ENCODE measurements at regions not wholly inside any gene's neighbourhood (a gene's known extent, or its start where the extent isn't known, plus 50 kb on each side); places are given as distances from the start of the nearest gene placed in this dataset.

GRCh38 chr20:40942006-40942405 lies 86.6 kb upstream of the TOP1 start:
- in situ Hi-C loops (cut with HindIII; ENCODE audit: extremely low pct_ligation_motif_present, low pct_unique_long_range_greater_than_20kb) (loop anchor here (5.0 kb wide), 2 partner anchors 140 to 200 kb away; no protein-coding TSS in a partner anchor), intact Hi-C loops (cut with micrococcal nuclease; ENCODE audit: unreplicated experiment) (no loop called here)
- WGBS (ENCODE audit: low lambda C conversion rate), result 3% methylated on average over 4 of the region's 4 CpGs
- no TSS peak for BruUV-seq (replicated peaks)
- Histone ChIP-seq H3K4me1 (ENCODE audit: insufficient read depth, low read length) (peaks cover 11% of the 10 kb centered on the region), H4K20me1 (ENCODE audit: insufficient read depth, low read length) (no peaks in the 10 kb centered on the region), H3K4me3 (replicated peaks in 1 of 3; ENCODE audit: insufficient read depth in 1 of 3, low read depth in 2 of 3, low read length in 3 of 3) (no peak overlapping the region), H3K27ac (ENCODE audit: extremely low read length, insufficient read depth, low read length) (no peak overlapping the region), H3K4me2 (ENCODE audit: low read depth, low read length) (no peak overlapping the region), H3K79me2 (ENCODE audit: insufficient read depth, low read length) (no peaks in the 10 kb centered on the region), H3K36me3 (replicated peaks in 1 of 2; ENCODE audit: control insufficient read depth in 1 of 2, insufficient read depth in 2 of 2, low read length in 2 of 2) (no peaks in the 10 kb centered on the region), H2AFZ (ENCODE audit: low read length) (no peak overlapping the region), H3K27me3 (ENCODE audit: control insufficient read depth in 1 of 2, insufficient read depth in 2 of 2, low read length in 2 of 2) (peaks cover 0 to 13% of the 10 kb centered on the region in 2 experiments; a peak in 2 of 5 replicates), H3K9me3 (ENCODE audit: low read length) (no peaks in the 10 kb centered on the region), H3K9ac (ENCODE audit: insufficient read depth, low read depth, low read length) (no peak overlapping the region)
- TF ChIP-seq MIXL1 (CRISPR knock-in tag; IDR thresholded peaks at IDR 0.05) (no peak), ZNF263 (CRISPR knock-in tag; IDR thresholded peaks at IDR 0.05) (no peak), NFYB (CRISPR knock-in tag; IDR thresholded peaks at IDR 0.05) (no peak), SRSF9 (IDR thresholded peaks at IDR 0.05; ENCODE audit: borderline replicate concordance, insufficient read depth, low read depth, low read length, poor library complexity, severe bottlenecking) (no peak), SETDB1 (CRISPR knock-in tag; IDR thresholded peaks at IDR 0.05; ENCODE audit: borderline replicate concordance) (no peak), CCAR2 (optimal IDR thresholded peaks at IDR 0.05; ENCODE audit: low read depth, low read length) (no peak), ELF4 (CRISPR knock-in tag; IDR thresholded peaks at IDR 0.05; ENCODE audit: borderline replicate concordance) (no peak), SMAD9 (CRISPR knock-in tag; IDR thresholded peaks at IDR 0.05) (no peak), HNF4A (CRISPR knock-in tag; IDR thresholded peaks at IDR 0.05) (no peak), AGO2 (optimal IDR thresholded peaks at IDR 0.05; ENCODE audit: low read depth, low read length) (no peak), ZNF276 (CRISPR knock-in tag; IDR thresholded peaks at IDR 0.05; ENCODE audit: low read depth) (no peak), GRHL1 (CRISPR knock-in tag; conservative IDR thresholded peaks at IDR 0.05) (no peak), ISL2 (CRISPR knock-in tag; IDR thresholded peaks at IDR 0.05) (no peak), NONO (IDR thresholded peaks at IDR 0.05) (no peak), NONO (CRISPR knock-in tag; conservative IDR thresholded peaks at IDR 0.05) (no peak), CENPT (CRISPR knock-in tag; IDR thresholded peaks at IDR 0.05; ENCODE audit: low read depth) (no peak), NFE2L2 (IDR thresholded peaks at IDR 0.05; ENCODE audit: low read length) (no peak), FOXP4 (CRISPR knock-in tag; IDR thresholded peaks at IDR 0.05) (no peak), ZNF746 (CRISPR knock-in tag; IDR thresholded peaks at IDR 0.05) (no peak), RELA (CRISPR knock-in tag; IDR thresholded peaks at IDR 0.05) (no peak)
- FAIRE-seq, result no peak
- ChIA-PET POLR2A (no interaction called here), CTCF (ENCODE audit: low intra/inter-chr PET ratio, low total read pairs) (no interaction called here)
- no peak for DNase-seq (ENCODE audit: low spot score)
- ATAC-seq, result no peak
